HG02970 (cell line): ENCODE measurements at regions not wholly inside any gene's neighbourhood (a gene's known extent, or its start where the extent isn't known, plus 50 kb on each side); places are given as distances from the start of the nearest gene placed in this dataset.

ENCODE experiments used
- ATAC-seq: cut with Tn5 transposase; IDR thresholded peaks from one replicate; pipeline ENCODE4 v1.9.1; 2021; ENCODE audit warnings: mild to moderate bottlenecking, moderate library complexity, moderate number of reproducible peaks; ENCODE audit not compliant: unreplicated experiment, low FRiP score

- no peak for ATAC-seq
Observed at GRCh38 chr1:220979371-220979770, 100.1 kb downstream of the HLX start.

GRCh38 chr1:220982686-220983085 lies 103.4 kb downstream of the HLX start:
- no peak for ATAC-seq

GRCh38 chr1:220983877-220984635 lies 104.8 kb downstream of the HLX start:
- ATAC-seq = no peak

GRCh38 chr1:220990427-220991339 lies 111.4 kb downstream of the HLX start:
- ATAC-seq = no peak

GRCh38 chr1:220991506-220991905 lies 112.3 kb downstream of the HLX start:
- no peak for ATAC-seq

- ATAC-seq = no peak
Observed at GRCh38 chr1:220991959-220992704, 112.9 kb downstream of the HLX start.

GRCh38 chr1:220992705-220993052 lies 113.4 kb downstream of the HLX start:
- no peak for ATAC-seq

- no peak for ATAC-seq
Observed at GRCh38 chr1:220994671-220995070, 115.4 kb downstream of the HLX start.

- no peak for ATAC-seq
Observed at GRCh38 chr1:220997791-220998190, 118.5 kb downstream of the HLX start.

- ATAC-seq = no peak
Observed at GRCh38 chr1:220999872-221000863, 120.9 kb downstream of the HLX start.

GRCh38 chr1:221001167-221001566 lies 121.9 kb downstream of the HLX start:
- ATAC-seq = no peak

GRCh38 chr1:221002601-221003000 lies 123.4 kb downstream of the HLX start:
- no peak for ATAC-seq

GRCh38 chr1:221011145-221011544 lies 131.9 kb downstream of the HLX start:
- no peak for ATAC-seq

GRCh38 chr1:221012120-221012519 lies 132.9 kb downstream of the HLX start:
- ATAC-seq = no peak

- ATAC-seq = no peak
Observed at GRCh38 chr1:221013691-221014660, 134.7 kb downstream of the HLX start.

GRCh38 chr1:221015159-221015790 lies 136.0 kb downstream of the HLX start:
- ATAC-seq = no peak

- ATAC-seq = no peak
Observed at GRCh38 chr1:221016751-221017150, 137.5 kb downstream of the HLX start.

- ATAC-seq = no peak
Observed at GRCh38 chr1:221018414-221018813, 139.2 kb downstream of the HLX start.
